Parathyroid adenoma (tissue), 2 donors: ENCODE measurements at regions not wholly inside any gene's neighbourhood (a gene's known extent, or its start where the extent isn't known, plus 50 kb on each side); places are given as distances from the start of the nearest gene placed in this dataset.

ENCODE experiments used
- H2AFZ ChIP-seq: fragments of 300-600 bp; sonication (generic); one replicate; pipeline ENCODE4 v1.7.0; 2017; ENCODE audit warnings: antibody characterized with exemption, mild to moderate bottlenecking
- H3K27ac ChIP-seq: fragments of 300-600 bp; sonication (generic); one replicate; pipeline ENCODE4 v1.7.0; 2017
- H3K27me3 ChIP-seq: fragments of 300-600 bp; sonication (generic); one replicate; pipeline ENCODE4 v1.7.0; 2017; ENCODE audit warnings: low read length; ENCODE audit not compliant: control insufficient read depth, insufficient read depth
- H3K36me3 ChIP-seq: fragments of 300-600 bp; sonication (generic); one replicate; pipeline ENCODE4 v1.7.0; 2017; ENCODE audit warnings: low read length; ENCODE audit not compliant: control insufficient read depth, insufficient read depth
- H3K4me1 ChIP-seq: fragments of 300-600 bp; sonication (generic); one replicate; pipeline ENCODE4 v1.7.0; 2017; ENCODE audit warnings: control low read depth
- H3K4me2 ChIP-seq: fragments of 300-600 bp; sonication (generic); one replicate; pipeline ENCODE4 v1.7.0; 2017; ENCODE audit warnings: low read length
- H3K4me3 ChIP-seq: fragments of 300-600 bp; sonication (generic); one replicate; pipeline ENCODE4 v1.7.0; 2017; ENCODE audit warnings: low read depth, low read length
- H3K79me2 ChIP-seq: fragments of 300-600 bp; sonication (generic); one replicate; pipeline ENCODE4 v1.7.0; 2017; ENCODE audit warnings: control low read depth
- H3K9ac ChIP-seq: fragments of 300-600 bp; sonication (generic); one replicate; pipeline ENCODE4 v1.7.0; 2017; ENCODE audit warnings: mild to moderate bottlenecking
- H3K9me3 ChIP-seq: fragments of 300-600 bp; sonication (generic); one replicate; pipeline ENCODE4 v1.7.0; 2017; ENCODE audit warnings: low read length; ENCODE audit not compliant: control insufficient read depth
- TF ChIP-seq, protein P1 (sequence below): fragments of 300-600 bp; sonication (generic); IDR thresholded peaks from one replicate; pipeline ENCODE4 v1.7.0; 2017; ENCODE audit warnings: antibody characterized with exemption, mild to moderate bottlenecking
- donor health status: primary hyperparathyroidism.

GRCh38 chr7:85614684-85615083 lies 427.8 kb upstream of the SEMA3D start:
- no peaks in the 10 kb centered on the region for H3K27me3 ChIP-seq
- H3K4me2 ChIP-seq = no peak overlapping the region
- H3K36me3 ChIP-seq = no peaks in the 10 kb centered on the region
- no peak overlapping the region for H3K4me3 ChIP-seq
- no peaks in the 10 kb centered on the region for H3K9me3 ChIP-seq
- no peak overlapping the region for H2AFZ ChIP-seq
- no peak overlapping the region for H3K27ac ChIP-seq
- H3K79me2 ChIP-seq = no peaks in the 10 kb centered on the region
- TF ChIP-seq, protein P1, sequence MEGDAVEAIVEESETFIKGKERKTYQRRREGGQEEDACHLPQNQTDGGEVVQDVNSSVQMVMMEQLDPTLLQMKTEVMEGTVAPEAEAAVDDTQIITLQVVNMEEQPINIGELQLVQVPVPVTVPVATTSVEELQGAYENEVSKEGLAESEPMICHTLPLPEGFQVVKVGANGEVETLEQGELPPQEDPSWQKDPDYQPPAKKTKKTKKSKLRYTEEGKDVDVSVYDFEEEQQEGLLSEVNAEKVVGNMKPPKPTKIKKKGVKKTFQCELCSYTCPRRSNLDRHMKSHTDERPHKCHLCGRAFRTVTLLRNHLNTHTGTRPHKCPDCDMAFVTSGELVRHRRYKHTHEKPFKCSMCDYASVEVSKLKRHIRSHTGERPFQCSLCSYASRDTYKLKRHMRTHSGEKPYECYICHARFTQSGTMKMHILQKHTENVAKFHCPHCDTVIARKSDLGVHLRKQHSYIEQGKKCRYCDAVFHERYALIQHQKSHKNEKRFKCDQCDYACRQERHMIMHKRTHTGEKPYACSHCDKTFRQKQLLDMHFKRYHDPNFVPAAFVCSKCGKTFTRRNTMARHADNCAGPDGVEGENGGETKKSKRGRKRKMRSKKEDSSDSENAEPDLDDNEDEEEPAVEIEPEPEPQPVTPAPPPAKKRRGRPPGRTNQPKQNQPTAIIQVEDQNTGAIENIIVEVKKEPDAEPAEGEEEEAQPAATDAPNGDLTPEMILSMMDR = no peak
- no peaks in the 10 kb centered on the region for H3K4me1 ChIP-seq
- H3K9ac ChIP-seq = no peak overlapping the region

- H3K27ac ChIP-seq = no peak overlapping the region
- no peak overlapping the region for H3K9ac ChIP-seq
- no peak overlapping the region for H2AFZ ChIP-seq
- H3K4me2 ChIP-seq = no peak overlapping the region
- no peaks in the 10 kb centered on the region for H3K27me3 ChIP-seq
- no peaks in the 10 kb centered on the region for H3K4me1 ChIP-seq
- no peaks in the 10 kb centered on the region for H3K36me3 ChIP-seq
- H3K9me3 ChIP-seq = no peaks in the 10 kb centered on the region
- TF ChIP-seq, protein P1 = no peak
- no peaks in the 10 kb centered on the region for H3K79me2 ChIP-seq
- no peak overlapping the region for H3K4me3 ChIP-seq
These were observed 425.7 kb upstream of the SEMA3D start for GRCh38 chr7:85612514-85612913.

DNA sequence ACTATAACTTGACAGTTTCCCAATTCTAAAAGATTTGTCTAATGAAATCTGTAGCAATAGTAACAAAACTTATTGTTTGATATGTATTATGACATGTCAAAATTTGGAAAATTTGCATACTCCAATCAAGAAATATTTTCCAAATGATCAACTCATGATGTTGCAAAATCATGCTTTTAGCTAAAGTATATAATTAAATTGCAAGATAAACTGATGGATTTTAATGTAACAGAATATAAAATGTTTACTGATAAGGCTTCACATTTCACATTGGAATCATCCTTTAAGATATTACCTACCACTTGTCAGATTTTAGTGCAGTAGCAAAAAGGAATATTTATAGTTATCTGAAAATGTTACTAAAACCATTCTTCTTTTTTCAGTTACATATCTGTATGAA lies 421.9 kb upstream of the SEMA3D start:
- TF ChIP-seq, protein P1 = no peak
- Histone ChIP-seq H3K9ac (no peak overlapping the region), H3K4me2 (no peak overlapping the region), H3K27me3 (no peaks in the 10 kb centered on the region), H3K36me3 (no peaks in the 10 kb centered on the region), H3K4me3 (no peak overlapping the region), H3K9me3 (no peaks in the 10 kb centered on the region), H3K27ac (no peak overlapping the region), H3K79me2 (no peaks in the 10 kb centered on the region), H2AFZ (no peak overlapping the region), H3K4me1 (no peaks in the 10 kb centered on the region)

DNA sequence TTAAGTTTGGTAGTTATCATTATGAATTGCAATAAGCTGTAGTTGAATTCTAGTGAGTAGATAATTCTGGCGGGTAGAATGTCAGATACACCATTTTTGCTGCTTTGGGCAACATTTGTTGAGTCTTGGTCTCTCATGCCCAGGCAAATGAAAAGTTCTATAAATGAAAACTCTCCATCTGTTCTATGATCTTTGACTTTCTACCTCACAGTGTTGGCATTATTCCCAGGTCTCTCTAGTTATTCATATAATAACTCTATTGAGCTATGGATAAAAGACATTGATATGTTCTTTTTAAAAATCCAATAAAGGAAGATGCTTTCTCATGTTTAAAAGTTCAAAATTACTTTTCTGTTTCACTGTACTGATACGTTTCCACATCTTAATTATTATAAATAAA lies 415.3 kb upstream of the SEMA3D start:
- Histone ChIP-seq H3K9ac (no peak overlapping the region), H3K79me2 (no peaks in the 10 kb centered on the region), H3K9me3 (no peaks in the 10 kb centered on the region), H2AFZ (no peak overlapping the region), H3K27ac (no peak overlapping the region), H3K36me3 (no peaks in the 10 kb centered on the region), H3K4me2 (no peak overlapping the region), H3K4me3 (no peak overlapping the region), H3K27me3 (no peaks in the 10 kb centered on the region), H3K4me1 (no peaks in the 10 kb centered on the region)
- TF ChIP-seq, protein P1 = no peak

DNA sequence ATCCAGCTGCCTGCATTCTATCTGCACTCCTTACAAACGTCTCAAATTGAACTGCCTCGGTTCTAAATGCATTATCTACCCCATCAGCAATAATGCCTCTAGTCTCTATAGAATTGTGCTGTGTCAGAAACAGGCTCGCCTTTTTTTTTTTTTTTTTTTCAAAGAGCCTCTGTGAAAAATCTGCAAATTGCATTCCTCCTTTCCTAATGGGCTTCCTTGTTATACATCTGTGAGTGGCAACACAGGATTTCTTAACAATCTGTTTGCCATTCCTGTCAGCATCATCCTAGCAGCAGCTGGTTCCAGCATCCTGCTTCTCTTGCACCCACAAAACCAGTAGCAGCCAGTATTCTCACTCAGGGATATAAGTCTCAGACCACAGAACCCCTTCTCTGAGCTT lies 413.5 kb upstream of the SEMA3D start:
- no peak overlapping the region for H3K9ac ChIP-seq
- no peaks in the 10 kb centered on the region for H3K79me2 ChIP-seq
- H3K27me3 ChIP-seq = no peaks in the 10 kb centered on the region
- TF ChIP-seq, protein P1 = no peak
- no peak overlapping the region for H3K4me3 ChIP-seq
- H3K27ac ChIP-seq = no peak overlapping the region
- no peaks in the 10 kb centered on the region for H3K9me3 ChIP-seq
- H3K4me2 ChIP-seq = no peak overlapping the region
- no peaks in the 10 kb centered on the region for H3K36me3 ChIP-seq
- H3K4me1 ChIP-seq = no peaks in the 10 kb centered on the region
- no peak overlapping the region for H2AFZ ChIP-seq
